H1 (cell line): ENCODE measurements at regions not wholly inside any gene's neighbourhood (a gene's known extent, or its start where the extent isn't known, plus 50 kb on each side); places are given as distances from the start of the nearest gene placed in this dataset.

ENCODE experiments used
- CTCF ChIA-PET: fragments of 300-600 bp; sonication (Branson Sonifier 250); formaldehyde crosslinking; loops from one replicate; lab custom pipeline; 2021; ENCODE audit not compliant: partially characterized antibody; lab: Charles Lee
- POLR2A ChIA-PET: fragments of 300-600 bp; sonication (Branson Sonifier 250); formaldehyde crosslinking; loops from one replicate; lab custom pipeline; 2021; ENCODE audit warnings: inconsistent platforms; ENCODE audit not compliant: partially characterized antibody; lab: Charles Lee
- DNase-seq, 2 experiments: peaks; one replicate each; pipeline versions ENCODE4 v3.0.0 to v3.0.0-alpha.2; 2010 to 2022; ENCODE audit warnings: low spot score in 2 of 2, low read depth in 1 of 2, mixed read lengths in 1 of 2
- FAIRE-seq: peaks from 2 replicates; lab custom pipeline; 2011; peaks lifted over from hg19 to GRCh38; lab: Jason Lieb, UNC
- H2AFZ ChIP-seq: 2 replicates; pipeline ENCODE4 v1.8.1; 2012; ENCODE audit warnings: low read length, inconsistent platforms
- H2AK5ac ChIP-seq: 2 replicates; pipeline ENCODE4 v1.6.1; 2013; ENCODE audit warnings: low read depth, low read length
- H2BK120ac ChIP-seq: replicated peaks from 2 replicates; pipeline ENCODE3; 2013; ENCODE audit warnings: low read depth, low read length, inconsistent platforms
- H2BK12ac ChIP-seq: 2 replicates; pipeline ENCODE4 v1.6.1; 2013; ENCODE audit warnings: low read depth, low read length
- H2BK15ac ChIP-seq: 2 replicates; pipeline ENCODE4 v1.6.1; 2013; ENCODE audit warnings: low read length
- H2BK20ac ChIP-seq: 2 replicates; pipeline ENCODE4 v1.6.1; 2013; ENCODE audit warnings: low read length
- H2BK5ac ChIP-seq: 2 replicates; pipeline ENCODE4 v1.6.1; 2013; ENCODE audit warnings: low read depth, low read length
- H3K14ac ChIP-seq: 2 replicates; pipeline ENCODE4 v1.6.1; 2013; ENCODE audit warnings: inconsistent platforms; ENCODE audit not compliant: insufficient read length
- H3K18ac ChIP-seq: 2 replicates; pipeline ENCODE4 v1.6.1; 2013; ENCODE audit warnings: low read length; ENCODE audit errors: extremely low read depth
- H3K23ac ChIP-seq: 2 replicates; pipeline ENCODE4 v1.6.1; 2013; ENCODE audit warnings: inconsistent platforms; ENCODE audit not compliant: insufficient read length
- H3K23me2 ChIP-seq: 2 replicates; pipeline ENCODE4 v1.6.1; 2013; ENCODE audit warnings: low read depth, low read length
- H3K27ac ChIP-seq: 2 replicates; pipeline ENCODE4 v1.6.1; 2011; ENCODE audit warnings: low read depth, low read length, inconsistent platforms
- H3K27me3 ChIP-seq, 4 experiments: replicated peaks in 1 of 4; 1 replicate in 1 of 4; 2 replicates in 3 of 4; pipeline versions ENCODE4 v1.6.1 to v1.8.1; 2011 to 2013; ENCODE audit warnings: low read length in 3 of 4, mild to moderate bottlenecking in 3 of 4, inconsistent platforms in 2 of 4, mixed read lengths in 2 of 4, moderate library complexity in 1 of 4; ENCODE audit not compliant: control insufficient read depth in 3 of 4, insufficient read depth in 3 of 4; ENCODE audit errors: extremely low read depth in 1 of 4
- H3K36me3 ChIP-seq, 4 experiments: 2 replicates each; pipeline versions ENCODE4 v1.6.1 to v1.8.1; 2011 to 2013; ENCODE audit warnings: mild to moderate bottlenecking in 4 of 4, low read length in 3 of 4, moderate library complexity in 2 of 4, control low read depth in 1 of 4, inconsistent platforms in 1 of 4; ENCODE audit not compliant: insufficient read depth in 4 of 4, control insufficient read depth in 2 of 4
- H3K4ac ChIP-seq: replicated peaks from 2 replicates; pipeline ENCODE3; 2013; ENCODE audit warnings: low read length, low read depth, mixed read lengths, inconsistent platforms; ENCODE audit not compliant: insufficient read length
- H3K4me1 ChIP-seq, 4 experiments: replicated peaks in 1 of 4; 1 replicate in 1 of 4; 2 replicates in 3 of 4; pipeline versions ENCODE4 v1.6.1 to v1.8.1; 2011 to 2013; ENCODE audit warnings: low read length in 3 of 4, inconsistent platforms in 2 of 4, mixed read lengths in 1 of 4; ENCODE audit not compliant: insufficient read depth in 4 of 4, control insufficient read depth in 3 of 4
- H3K4me2 ChIP-seq, 2 experiments: 2 replicates each; pipeline versions ENCODE4 v1.6.1 to v1.8.1; 2011 to 2013; ENCODE audit warnings: low read depth in 2 of 2, low read length in 2 of 2, control low read depth in 1 of 2, inconsistent platforms in 1 of 2, mild to moderate bottlenecking in 1 of 2; ENCODE audit not compliant: insufficient read depth in 1 of 2
- H3K4me3 ChIP-seq, 4 experiments: fragments of 200-600, 300-600 bp in 1 of 4; sonication (generic), shearing (Covaris generic), sonication (Bioruptor Twin) in 1 of 4; 2 replicates each; pipeline versions ENCODE4 v1.5.1 to v1.8.1; 2011 to 2016; ENCODE audit warnings: low read length in 4 of 4, low read depth in 3 of 4, control low read depth in 2 of 4, inconsistent platforms in 2 of 4, mild to moderate bottlenecking in 2 of 4, mixed read lengths in 1 of 4, moderate library complexity in 1 of 4; ENCODE audit not compliant: insufficient read depth in 2 of 4; ENCODE audit errors: extremely low read depth in 1 of 4
- H3K56ac ChIP-seq: replicated peaks from 2 replicates; pipeline ENCODE3; 2013; ENCODE audit warnings: low read depth, mild to moderate bottlenecking, mixed read lengths, low read length, inconsistent platforms; ENCODE audit not compliant: insufficient read length
- H3K79me1 ChIP-seq: 2 replicates; pipeline ENCODE4 v1.6.1; 2013; ENCODE audit warnings: low read depth, low read length, control low read depth
- H3K79me2 ChIP-seq, 2 experiments: 2 replicates each; pipeline versions ENCODE4 v1.6.1 to v1.8.1; 2012 to 2013; ENCODE audit warnings: low read length in 2 of 2, mild to moderate bottlenecking in 2 of 2, inconsistent platforms in 1 of 2; ENCODE audit not compliant: insufficient read depth in 2 of 2, control insufficient read depth in 1 of 2
- H3K9ac ChIP-seq, 4 experiments: replicated peaks in 1 of 4; 1 replicate in 1 of 4; 2 replicates in 3 of 4; pipeline versions ENCODE4 v1.6.1 to v1.8.1; 2011 to 2013; ENCODE audit warnings: low read depth in 3 of 4, low read length in 3 of 4, control low read depth in 2 of 4, mild to moderate bottlenecking in 2 of 4, moderate library complexity in 2 of 4, inconsistent platforms in 1 of 4; ENCODE audit errors: extremely low read depth in 1 of 4
- H3K9me3 ChIP-seq, 2 experiments: 2 replicates each; pipeline versions ENCODE4 v1.6.1 to v1.8.1; 2012 to 2013; ENCODE audit warnings: mild to moderate bottlenecking in 2 of 2, moderate library complexity in 2 of 2, control low read depth in 1 of 2, inconsistent platforms in 1 of 2, low read depth in 1 of 2, low read length in 1 of 2, mixed read lengths in 1 of 2; ENCODE audit not compliant: insufficient read depth in 2 of 2
- H4K20me1 ChIP-seq, 2 experiments: replicated peaks in 1 of 2; 2 replicates each; pipeline versions ENCODE3 to v1.8.1; 2011 to 2013; ENCODE audit warnings: inconsistent platforms in 2 of 2, low read length in 2 of 2, mild to moderate bottlenecking in 1 of 2; ENCODE audit not compliant: insufficient read depth in 2 of 2, control insufficient read depth in 1 of 2
- H4K5ac ChIP-seq: 2 replicates; pipeline ENCODE4 v1.6.1; 2013; ENCODE audit warnings: low read length, low read depth, mixed read lengths, inconsistent platforms; ENCODE audit not compliant: insufficient read length
- H4K8ac ChIP-seq: 2 replicates; pipeline ENCODE4 v1.8.0; 2013; ENCODE audit warnings: mild to moderate bottlenecking, moderate library complexity, low read length, inconsistent platforms; ENCODE audit not compliant: insufficient read depth; ENCODE audit errors: extremely low read depth
- H4K91ac ChIP-seq: replicated peaks from 2 replicates; pipeline ENCODE3; 2013; ENCODE audit warnings: low read length, mixed read lengths, inconsistent platforms; ENCODE audit not compliant: insufficient read length
- NRF1 ChIP-seq: IDR thresholded peaks from 2 replicates; pipeline ENCODE4 v1.6.1; 2011; ENCODE audit warnings: mild to moderate bottlenecking, low read depth, low read length, improper control_type of control experiment
- POLR2A ChIP-seq, 2 experiments: IDR thresholded peaks; 1 replicate in 1 of 2; 2 replicates in 1 of 2; pipeline ENCODE4 v1.6.1; 2011; ENCODE audit warnings: low read depth in 2 of 2, low read length in 2 of 2, mild to moderate bottlenecking in 2 of 2; ENCODE audit errors: control extremely low read depth in 1 of 2
- POU5F1 ChIP-seq: IDR thresholded peaks from 2 replicates; pipeline ENCODE4 v1.6.1; 2011; ENCODE audit warnings: low read depth, mild to moderate bottlenecking, low read length, moderate library complexity
- RBBP5 ChIP-seq: IDR thresholded peaks from 2 replicates; pipeline ENCODE4 v1.7.1; 2012; ENCODE audit warnings: low read depth, mild to moderate bottlenecking, inconsistent platforms, low read length, moderate library complexity, borderline replicate concordance
- WGBS, 2 experiments: shearing (Covaris generic) in 1 of 2; methylation state at CpG; one replicate each; pipeline versions ENCODE4 v1.1.6 to v1.1.7; 2013 to 2015; ENCODE audit warnings: low lambda C conversion rate in 2 of 2, mixed read lengths in 2 of 2, inconsistent platforms in 1 of 2, low coverage in 1 of 2, missing lambda C conversion rate in 1 of 2; ENCODE audit not compliant: insufficient replicate concordance in 2 of 2, insufficient coverage in 1 of 2, insufficient read length in 1 of 2; ENCODE audit errors: extremely low coverage in 1 of 2, missing lambda C conversion rate in 1 of 2; 5-methylcytosine and 5-hydroxymethylcytosine counted together

GRCh38 chr2:22536133-22536532 lies 848.8 kb upstream of the KLHL29 start:
- no peak overlapping the region for H4K8ac ChIP-seq
- WGBS, 2 experiments = 86% methylated on average over 2 of the region's 2 CpGs; no CpG with 5 or more reads in 1 of the 2 experiments
- H3K27me3 ChIP-seq = no peaks in the 10 kb centered on the region
- ChIA-PET CTCF (no interaction called here), POLR2A (no interaction called here)
- no peak overlapping the region for H4K91ac ChIP-seq
- no peak overlapping the region for H3K18ac ChIP-seq
- no peak overlapping the region for H2BK12ac ChIP-seq
- no peak overlapping the region for H3K27ac ChIP-seq
- no peak overlapping the region for H3K23ac ChIP-seq
- H2AK5ac ChIP-seq = no peak overlapping the region
- H4K5ac ChIP-seq = no peak overlapping the region
- H3K4ac ChIP-seq = no peak overlapping the region
- H3K9me3 ChIP-seq = no peaks in the 10 kb centered on the region
- H3K23me2 ChIP-seq = no peaks in the 10 kb centered on the region
- no peak overlapping the region for H3K14ac ChIP-seq
- no peaks in the 10 kb centered on the region for H3K36me3 ChIP-seq
- H2BK5ac ChIP-seq = no peak overlapping the region
- no peak overlapping the region for H3K9ac ChIP-seq
- no peak overlapping the region for H2BK15ac ChIP-seq
- no peaks in the 10 kb centered on the region for H3K79me2 ChIP-seq
- no peak for TF ChIP-seq POLR2A (IDR thresholded peaks at IDR 0.05; ENCODE audit: control extremely low read depth in 1 of 2, low read depth in 2 of 2, low read length in 2 of 2)
- no peak for TF ChIP-seq RBBP5
- no peak for TF ChIP-seq NRF1
- no peak for TF ChIP-seq POU5F1
- no peak overlapping the region for H2BK120ac ChIP-seq
- H3K4me2 ChIP-seq = no peak overlapping the region
- no peaks in the 10 kb centered on the region for H4K20me1 ChIP-seq
- no peak overlapping the region for H3K4me3 ChIP-seq
- no peak overlapping the region for H2AFZ ChIP-seq
- no peak overlapping the region for H2BK20ac ChIP-seq
- no peak overlapping the region for H3K56ac ChIP-seq
- FAIRE-seq = no peak
- no peaks in the 10 kb centered on the region for H3K4me1 ChIP-seq
- no peak for DNase-seq
- H3K79me1 ChIP-seq = no peaks in the 10 kb centered on the region
